Neural progenitor cell (in vitro differentiated cells): ENCODE measurements at regions not wholly inside any gene's neighbourhood (a gene's known extent, or its start where the extent isn't known, plus 50 kb on each side); places are given as distances from the start of the nearest gene placed in this dataset.

ENCODE experiments used
- CTCF ChIP-seq: fragments of 200-600 bp; sonication (generic); IDR thresholded peaks from 2 replicates; pipeline ENCODE4 v1.5.1; 2017; ENCODE audit warnings: antibody characterized with exemption, mild to moderate bottlenecking
- EZH2 ChIP-seq: fragments of 200-600 bp; sonication (generic); IDR thresholded peaks from 2 replicates; pipeline ENCODE4 v1.6.1; 2017; ENCODE audit warnings: antibody characterized with exemption, mild to moderate bottlenecking, moderate library complexity

DNA sequence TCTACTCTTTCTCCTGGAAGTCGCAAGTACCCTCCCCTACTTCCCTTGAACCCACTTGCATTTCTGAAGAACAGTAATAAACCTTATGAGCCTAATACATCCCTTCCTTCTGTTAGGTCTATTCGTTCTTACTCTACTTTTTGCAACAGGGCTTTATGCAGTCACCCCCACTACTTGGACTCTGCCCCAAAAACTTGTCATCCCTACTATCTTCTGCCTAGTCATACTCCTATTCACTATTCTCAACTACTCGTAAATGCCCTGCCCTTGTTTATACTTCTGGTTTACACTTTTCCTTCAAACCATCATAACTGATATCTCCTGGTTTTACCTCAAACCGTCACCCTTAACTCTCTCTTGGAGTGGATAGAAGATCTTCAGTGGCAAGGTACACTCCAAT lies 55.2 kb upstream of the SLIT2 start:
- TF ChIP-seq CTCF: no peak
- no peak for TF ChIP-seq EZH2
